Endodermal cell (in vitro differentiated cells): ENCODE measurements at regions not wholly inside any gene's neighbourhood (a gene's known extent, or its start where the extent isn't known, plus 50 kb on each side); places are given as distances from the start of the nearest gene placed in this dataset.
A peak's percentile ranks its signal among the peaks of the same experiment; 100 is the strongest.

Experiments used
- DNase-seq: peaks from one replicate; pipeline ENCODE4 v3.0.0-alpha.2; 2017
- H3K27ac ChIP-seq: 2 replicates; pipeline ENCODE4 v1.5.1; 2013; ENCODE audit warnings: mild to moderate bottlenecking, low read depth, low read length, moderate library complexity
- H3K27me3 ChIP-seq: 2 replicates; pipeline ENCODE4 v1.6.1; 2013; ENCODE audit warnings: mild to moderate bottlenecking, low read length, moderate library complexity; ENCODE audit not compliant: insufficient read depth, control insufficient read depth, poor library complexity, severe bottlenecking
- H3K36me3 ChIP-seq: 2 replicates; pipeline ENCODE4 v1.7.0; 2013; ENCODE audit warnings: mild to moderate bottlenecking, low read length, moderate library complexity; ENCODE audit not compliant: control insufficient read depth, insufficient read depth
- H3K4me1 ChIP-seq: one replicate; pipeline ENCODE4 v1.7.0; 2013; ENCODE audit warnings: low read length; ENCODE audit not compliant: control insufficient read depth, insufficient read depth
- H3K4me3 ChIP-seq: 2 replicates; pipeline ENCODE4 v1.5.1; 2013; ENCODE audit warnings: mild to moderate bottlenecking, low read length, moderate library complexity
- H3K9ac ChIP-seq: 2 replicates; pipeline ENCODE4 v1.6.1; 2013; ENCODE audit warnings: mild to moderate bottlenecking, low read length, moderate library complexity; ENCODE audit not compliant: poor library complexity, severe bottlenecking; ENCODE audit errors: extremely low read depth
- H3K9me3 ChIP-seq: 2 replicates; pipeline ENCODE4 v1.6.1; 2013; ENCODE audit warnings: mild to moderate bottlenecking, low read length, moderate library complexity; ENCODE audit not compliant: control insufficient read depth
- H3K27ac Mint-ChIP-seq: 2 replicates; pipeline ENCODE4 v1.8.0; 2020; ENCODE audit warnings: mixed read lengths
- H3K27me3 Mint-ChIP-seq: 2 replicates; pipeline ENCODE4 v1.8.0; 2021; ENCODE audit warnings: mild to moderate bottlenecking, mixed read lengths; ENCODE audit not compliant: insufficient read depth
- H3K36me3 Mint-ChIP-seq: 2 replicates; pipeline ENCODE4 v1.8.0; 2020; ENCODE audit warnings: low read depth, mixed read lengths
- H3K4me1 Mint-ChIP-seq: 2 replicates; pipeline ENCODE4 v1.8.0; 2020; ENCODE audit warnings: mixed read lengths
- H3K4me3 Mint-ChIP-seq: 2 replicates; pipeline ENCODE4 v1.8.0; 2020; ENCODE audit warnings: mild to moderate bottlenecking, moderate library complexity, mixed read lengths
- H3K9me3 Mint-ChIP-seq: 2 replicates; pipeline ENCODE4 v1.8.0; 2020; ENCODE audit warnings: mild to moderate bottlenecking, mixed read lengths
- CTCF ChIP-seq: fragments of 200-600 bp; sonication (generic); conservative IDR thresholded peaks from 2 replicates; pipeline ENCODE4 v1.5.0; 2021; ENCODE audit warnings: antibody characterized with exemption, mild to moderate bottlenecking
- WGBS, 2 experiments: methylation state at CpG; one replicate each; pipeline versions ENCODE4 v1.1.5 to v1.1.7; 2013; ENCODE audit warnings: missing lambda C conversion rate in 2 of 2, mixed read lengths in 1 of 2; ENCODE audit not compliant: insufficient coverage in 1 of 2, insufficient read length in 1 of 2; 5-methylcytosine and 5-hydroxymethylcytosine counted together

- peak; percentile 88 for TF ChIP-seq CTCF
- H3K4me1 Mint-ChIP-seq: peaks cover 11% of the 10 kb centered on the region
- peaks cover 5% of the 10 kb centered on the region for H3K4me1 ChIP-seq
- H3K9me3 Mint-ChIP-seq: no peaks in the 10 kb centered on the region
- H3K27ac ChIP-seq: no peak overlapping the region
- no peak overlapping the region for H3K9ac ChIP-seq
- H3K4me3 Mint-ChIP-seq: no peak overlapping the region
- no peak overlapping the region for H3K4me3 ChIP-seq
- H3K9me3 ChIP-seq: no peaks in the 10 kb centered on the region
- DNase-seq: peak; percentile 92
- H3K27me3 ChIP-seq: peaks cover 6% of the 10 kb centered on the region
- H3K27me3 Mint-ChIP-seq: peaks cover 22% of the 10 kb centered on the region
- no peaks in the 10 kb centered on the region for H3K36me3 ChIP-seq
- 24 to 37% methylated on average over 11 to 16 of the region's 16 CpGs for WGBS, 2 experiments
- H3K27ac Mint-ChIP-seq: peak overlapping the region; percentile 56
- H3K36me3 Mint-ChIP-seq: no peaks in the 10 kb centered on the region
These were observed 216.3 kb downstream of the C1D start for GRCh38 chr2:67846370-67847070.

- Mint-ChIP-seq H3K27me3 (peaks cover 18% of the 10 kb centered on the region), H3K9me3 (no peaks in the 10 kb centered on the region), H3K36me3 (no peaks in the 10 kb centered on the region), H3K27ac (no peak overlapping the region), H3K4me3 (no peak overlapping the region), H3K4me1 (peaks cover 11% of the 10 kb centered on the region)
- DNase-seq: no peak
- Histone ChIP-seq H3K9me3 (no peaks in the 10 kb centered on the region), H3K4me3 (no peak overlapping the region), H3K27ac (no peak overlapping the region), H3K9ac (no peak overlapping the region), H3K4me1 (peaks cover 5% of the 10 kb centered on the region), H3K36me3 (no peaks in the 10 kb centered on the region), H3K27me3 (no peaks in the 10 kb centered on the region)
- TF ChIP-seq CTCF: no peak
- WGBS, 2 experiments: 90 to 91% methylated on average over 6 of the region's 6 CpGs
These were observed 214.1 kb downstream of the C1D start for GRCh38 chr2:67848551-67849285.

GRCh38 chr2:67851016-67851415 is 211.8 kb downstream of the C1D start:
- peaks cover 13% of the 10 kb centered on the region for H3K27me3 Mint-ChIP-seq
- TF ChIP-seq CTCF: no peak
- Histone ChIP-seq H3K9ac (no peak overlapping the region), H3K9me3 (no peaks in the 10 kb centered on the region), H3K27me3 (no peaks in the 10 kb centered on the region), H3K36me3 (no peaks in the 10 kb centered on the region), H3K4me1 (peaks cover 3% of the 10 kb centered on the region), H3K4me3 (no peak overlapping the region), H3K27ac (no peak overlapping the region)
- 95 to 96% methylated on average over 3 of the region's 3 CpGs for WGBS, 2 experiments
- DNase-seq: no peak
- no peaks in the 10 kb centered on the region for H3K36me3 Mint-ChIP-seq
- H3K9me3 Mint-ChIP-seq: no peaks in the 10 kb centered on the region
- H3K4me3 Mint-ChIP-seq: no peak overlapping the region
- peaks cover 4% of the 10 kb centered on the region for H3K4me1 Mint-ChIP-seq
- no peak overlapping the region for H3K27ac Mint-ChIP-seq
